HG02885 (cell line): ENCODE measurements at regions not wholly inside any gene's neighbourhood (a gene's known extent, or its start where the extent isn't known, plus 50 kb on each side); places are given as distances from the start of the nearest gene placed in this dataset.
"Not testable (repeated sequence)": the region's sequence is repeated elsewhere in the genome, so short reads cannot be mapped to it uniquely, and the experiment has no call there.

Experiments used
- ATAC-seq: cut with Tn5 transposase; IDR thresholded peaks from one replicate; pipeline ENCODE4 v1.9.1; 2021; ENCODE audit warnings: mild to moderate bottlenecking; ENCODE audit not compliant: unreplicated experiment, poor library complexity

DNA sequence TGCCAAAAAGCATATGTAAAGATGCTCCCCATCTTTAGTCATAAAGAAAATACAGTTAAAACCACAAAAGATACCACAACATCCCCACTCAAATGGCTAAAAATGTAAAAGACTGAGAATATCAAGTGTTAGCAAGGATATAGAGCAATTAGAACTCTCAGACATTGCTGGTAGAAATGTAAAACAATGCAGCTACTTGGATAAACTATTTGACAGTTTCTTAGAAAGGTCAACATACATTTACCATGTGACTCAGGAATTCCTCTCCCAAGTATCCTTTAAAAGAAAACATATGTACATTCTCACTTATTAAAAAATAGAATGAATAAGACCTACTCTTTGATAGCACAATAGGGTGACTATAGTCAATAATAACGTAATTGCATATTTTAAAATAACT is 173.7 kb downstream of the HNRNPD start:
- ATAC-seq: no peak

DNA sequence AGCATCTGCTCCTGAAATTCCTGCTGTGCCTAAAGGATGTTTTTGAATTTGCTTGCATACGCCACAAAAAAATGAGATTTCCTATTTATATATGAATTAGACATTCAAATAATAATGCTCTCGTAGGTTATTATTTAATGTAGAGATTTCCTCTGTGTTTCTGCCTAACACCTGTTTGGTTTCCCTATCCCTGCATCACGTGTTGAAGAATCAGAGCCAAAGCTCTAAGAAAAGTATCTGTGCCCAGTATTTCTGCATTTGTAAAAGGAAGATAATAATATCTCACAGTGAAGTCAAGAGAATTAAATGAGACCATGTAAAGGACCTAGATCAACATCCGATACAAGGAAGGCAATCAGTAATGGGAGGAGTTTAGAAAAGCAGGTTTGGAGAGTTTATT is 179.5 kb downstream of the HNRNPD start:
- no peak for ATAC-seq

DNA sequence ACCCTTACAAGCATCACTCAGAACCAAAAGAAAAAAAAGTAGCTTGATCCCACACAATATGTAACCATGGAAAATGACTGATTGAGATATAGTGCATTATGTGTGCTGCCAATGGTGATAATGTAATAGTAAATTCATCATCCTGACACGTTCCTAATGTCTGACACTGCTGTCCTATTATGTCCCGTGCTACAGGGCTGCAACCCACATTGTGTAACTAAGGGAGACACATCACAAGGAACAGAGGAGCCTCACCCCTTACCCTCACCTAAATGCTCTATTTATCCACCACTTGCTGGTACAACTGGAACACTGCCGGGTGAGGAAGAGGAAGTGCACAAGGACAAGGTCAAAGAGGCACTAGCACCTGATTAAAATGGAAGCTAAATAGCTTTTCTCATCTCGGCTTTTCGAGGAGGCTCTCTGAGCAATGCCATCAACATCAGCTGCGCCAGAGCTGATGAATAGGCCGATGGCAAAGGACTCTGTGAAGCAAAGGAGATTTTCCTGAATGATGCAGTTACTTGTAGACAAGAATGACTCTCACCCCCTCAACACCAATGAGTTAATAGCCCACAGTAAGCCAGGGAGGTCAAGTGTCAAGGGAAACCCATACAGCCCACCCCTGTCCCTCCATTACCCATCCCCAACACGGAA is 181.6 kb downstream of the HNRNPD start:
- no peak for ATAC-seq

DNA sequence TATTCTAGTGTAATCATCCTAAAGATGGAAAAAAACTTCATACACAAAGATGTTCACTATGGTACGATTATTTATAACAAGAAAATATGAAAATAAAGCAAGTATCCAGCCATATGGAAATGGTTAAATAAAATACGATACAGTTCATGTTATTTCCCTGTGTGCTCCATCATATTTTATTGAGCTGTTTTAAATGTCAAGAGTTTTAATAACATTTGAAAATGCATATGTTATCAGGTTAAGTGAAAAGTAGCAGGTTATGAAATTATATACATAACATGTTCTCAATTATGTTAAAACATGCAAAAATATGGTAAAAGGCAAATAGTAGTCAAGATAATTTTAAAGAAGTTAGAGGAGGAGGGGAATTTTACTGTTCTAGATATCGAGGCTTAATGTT is 192.0 kb downstream of the HNRNPD start:
- ATAC-seq: no peak

DNA sequence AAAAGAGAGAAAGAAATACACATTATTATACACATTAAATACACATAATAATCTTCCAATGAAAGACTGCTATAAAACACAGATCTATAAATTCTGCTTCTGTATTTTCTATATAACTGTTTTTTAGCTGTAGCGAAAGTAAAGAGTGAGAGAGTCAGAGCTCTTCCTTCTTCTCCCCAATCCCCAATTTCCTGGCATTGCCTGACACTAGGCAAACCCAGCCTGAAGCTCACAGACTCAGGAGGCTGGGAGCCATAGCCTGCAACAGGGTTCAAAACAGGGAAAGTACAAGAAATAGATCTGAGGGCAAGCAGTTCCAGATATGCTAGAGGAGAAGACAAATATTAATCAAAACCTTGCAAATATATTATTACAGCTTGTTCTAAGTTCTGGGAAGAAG is 201.6 kb downstream of the HNRNPD start:
- ATAC-seq: no peak

DNA sequence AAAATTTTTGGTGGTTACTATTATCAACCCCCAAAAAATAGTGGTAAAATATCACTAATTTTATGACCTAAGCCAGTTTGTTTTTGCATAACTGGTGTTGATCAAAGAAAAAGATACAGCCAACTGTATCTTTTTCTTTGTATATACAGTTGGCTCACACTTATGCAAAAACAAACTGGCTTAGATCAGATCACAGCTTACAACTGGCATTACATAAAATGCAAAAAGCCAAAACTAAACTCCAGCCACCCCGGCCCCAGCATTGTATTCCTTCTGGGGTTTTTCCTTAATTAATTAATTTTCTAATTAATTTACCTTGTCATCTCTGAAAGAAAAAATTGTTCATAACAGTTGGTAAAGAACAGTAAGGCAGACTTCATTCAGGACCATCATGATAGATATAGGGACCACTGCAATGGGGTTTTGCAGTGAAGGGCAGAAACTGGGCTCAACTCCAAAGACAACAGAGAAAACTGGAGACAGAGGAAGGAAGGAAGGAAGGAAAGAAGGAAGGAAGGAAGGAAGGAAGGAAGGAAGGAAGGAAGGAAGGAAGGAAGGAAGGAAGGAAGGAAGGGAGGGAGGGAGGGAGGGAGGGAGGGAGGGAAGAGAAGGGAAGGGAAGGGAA is 202.1 kb downstream of the HNRNPD start:
- no peak for ATAC-seq

DNA sequence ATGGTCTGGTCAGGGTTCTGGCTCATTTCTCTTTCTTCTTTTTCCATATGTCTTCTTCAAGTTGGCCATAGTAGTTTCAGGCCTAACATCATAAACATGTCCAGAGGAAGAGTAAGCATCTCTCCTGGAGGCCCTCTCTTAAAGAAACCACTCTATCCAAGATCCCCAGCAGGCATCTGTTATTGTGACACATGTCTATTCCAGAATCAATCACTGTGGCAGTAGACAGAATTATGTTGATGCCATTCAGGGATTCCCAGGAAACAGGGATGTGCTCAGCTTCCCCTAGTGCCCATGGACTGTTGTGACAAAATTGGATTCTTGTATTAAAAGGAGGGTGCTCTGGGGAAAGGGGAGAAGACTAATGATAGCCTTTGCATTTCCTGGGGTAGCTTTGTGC is 224.0 kb downstream of the HNRNPD start:
- ATAC-seq: no peak

DNA sequence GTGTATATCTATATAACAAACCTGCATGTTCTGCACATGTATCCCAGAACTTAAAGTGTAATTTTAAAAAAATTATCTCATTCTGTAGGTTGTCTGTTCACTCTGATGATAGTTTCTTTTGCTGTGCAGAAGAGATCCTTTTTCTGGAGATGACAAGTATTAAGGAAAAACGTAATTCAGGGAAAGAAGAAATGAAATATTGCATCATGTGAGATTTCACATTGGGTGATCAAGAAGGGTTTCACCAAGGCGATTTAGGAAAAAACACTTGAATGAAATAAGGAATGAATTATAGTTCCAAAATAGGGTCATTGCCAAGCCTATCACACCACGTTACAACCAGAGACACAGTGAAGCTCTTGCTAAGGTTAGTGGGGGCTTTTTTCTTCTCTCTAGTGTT is 227.9 kb downstream of the HNRNPD start:
- ATAC-seq: no peak

DNA sequence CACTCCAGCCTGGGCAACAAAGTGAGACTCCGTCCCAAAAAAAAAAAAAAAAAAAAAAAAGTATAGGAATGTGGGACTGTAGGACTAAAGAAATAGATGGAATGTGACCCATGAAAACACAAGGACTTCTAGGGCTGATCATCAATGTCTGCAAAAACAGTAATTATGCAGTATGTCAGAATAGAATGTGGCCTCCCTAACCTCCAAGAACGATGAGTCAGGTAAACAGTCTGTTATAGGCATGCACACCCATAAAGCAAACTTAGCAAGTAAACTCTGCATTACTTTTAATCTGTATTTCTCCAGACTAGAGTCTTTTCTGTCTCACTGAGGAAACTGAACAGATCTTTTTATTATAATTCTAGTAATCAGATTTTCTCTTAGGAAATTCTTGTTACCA is 233.4 kb downstream of the HNRNPD start:
- ATAC-seq: no peak

DNA sequence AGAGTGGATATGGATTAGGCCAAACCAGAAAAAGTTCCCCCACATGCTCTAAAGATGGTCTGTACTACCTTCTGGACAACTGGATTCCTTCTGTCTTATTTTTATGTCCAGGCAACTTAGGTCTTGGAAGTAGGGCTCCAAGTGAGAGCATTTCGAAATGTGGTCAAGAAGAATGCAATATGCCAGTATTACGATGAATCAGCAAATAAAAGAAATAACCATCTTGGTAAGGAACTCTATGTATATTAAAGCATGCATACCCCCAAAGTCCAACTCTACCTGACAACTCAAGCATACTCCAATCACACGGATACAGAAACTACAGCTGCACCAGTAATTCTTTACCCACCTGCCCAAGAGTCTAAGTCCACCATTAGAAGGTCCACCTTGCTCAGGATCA is 234.5 kb downstream of the HNRNPD start:
- ATAC-seq: no peak

DNA sequence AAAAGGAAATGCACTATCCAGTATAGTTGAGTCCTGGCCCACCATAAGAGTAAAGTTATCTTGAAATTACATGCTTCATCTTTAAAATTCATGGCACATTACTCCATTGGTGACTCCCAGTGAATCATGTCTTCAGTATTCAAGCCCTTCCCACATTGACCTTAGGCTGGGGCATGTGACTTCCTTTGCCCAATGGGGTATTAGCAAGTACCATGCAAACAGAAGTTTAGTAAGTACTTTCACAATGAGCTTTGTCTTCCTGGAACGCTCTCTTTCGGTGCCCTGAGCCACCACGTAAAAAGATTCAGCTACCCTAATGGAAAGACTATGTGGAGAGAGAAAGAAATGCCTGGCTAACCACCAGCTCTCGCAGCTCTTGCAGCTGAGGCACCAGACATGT is 235.4 kb downstream of the HNRNPD start:
- ATAC-seq: no peak

DNA sequence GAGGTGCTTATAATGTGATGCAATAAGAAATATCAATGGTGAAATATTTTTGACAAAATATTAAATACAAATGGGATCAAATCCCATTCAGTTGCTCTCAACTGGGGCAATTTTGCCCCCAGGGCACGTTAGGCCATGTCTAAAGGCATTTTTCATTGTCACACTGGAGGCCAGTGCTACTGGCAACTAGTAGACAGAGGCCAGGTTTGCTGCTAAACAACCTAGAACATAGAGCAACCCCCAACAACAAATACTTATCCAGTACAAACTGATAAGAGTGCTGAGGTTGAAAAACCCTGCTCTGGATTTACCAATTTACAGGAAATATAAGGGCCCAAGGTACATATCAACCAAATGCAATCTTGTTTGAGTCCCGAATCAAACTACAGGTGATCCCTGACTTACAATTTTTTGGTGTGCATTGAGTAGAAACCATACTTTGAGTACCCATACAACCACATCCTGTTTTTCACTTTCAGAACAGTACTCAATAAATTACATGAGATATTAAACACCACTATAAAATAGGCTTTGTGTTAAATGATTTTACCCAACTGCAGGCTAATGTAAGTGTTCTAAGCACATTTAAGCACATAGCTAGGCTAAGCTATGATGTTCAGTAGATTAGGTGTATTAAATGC is 237.5 kb downstream of the HNRNPD start:
- no peak for ATAC-seq

DNA sequence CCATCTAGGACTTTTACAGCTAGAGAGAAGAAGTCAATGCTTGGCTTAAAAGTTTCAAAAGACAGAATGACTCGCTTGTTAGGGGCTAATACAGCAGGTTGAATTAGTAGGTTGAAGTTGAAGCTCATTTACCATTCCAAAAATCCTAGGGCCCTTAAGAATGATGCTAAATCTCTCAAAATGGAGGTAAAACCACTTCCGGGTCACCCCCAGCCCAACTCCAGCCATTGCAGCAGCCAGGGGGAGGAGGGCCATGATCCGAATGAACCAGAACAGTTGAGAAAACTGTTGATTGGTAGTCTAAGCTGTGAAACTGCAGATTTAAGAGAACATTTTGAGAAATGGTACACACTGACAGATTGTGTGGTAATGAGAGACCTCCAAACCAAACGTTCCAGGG is 245.4 kb downstream of the HNRNPD start:
- no peak for ATAC-seq

DNA sequence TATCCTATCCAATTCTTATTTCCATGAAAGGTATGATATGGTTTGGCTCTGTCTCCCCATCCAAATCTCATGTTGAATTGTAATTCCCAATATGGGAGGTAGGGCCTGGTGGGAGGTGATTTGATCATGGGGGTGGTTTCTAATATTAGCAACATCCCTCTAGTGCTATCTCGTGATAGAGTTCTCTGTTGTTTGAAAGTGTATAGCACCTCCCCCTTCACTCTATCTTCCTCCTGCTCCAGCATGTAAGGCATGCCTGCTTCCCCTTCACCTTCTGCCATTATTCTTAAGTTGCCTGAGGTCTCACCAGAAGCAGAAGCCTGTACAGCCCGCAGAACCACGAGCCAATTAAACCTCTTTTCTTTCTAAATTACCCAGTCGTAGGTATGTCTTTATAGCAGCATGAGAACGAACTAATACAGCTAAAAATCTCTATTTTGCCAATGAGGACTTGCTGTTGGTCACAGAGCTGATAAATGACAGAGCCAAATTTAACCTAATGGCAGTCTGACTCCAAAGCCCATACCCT is 247.2 kb downstream of the HNRNPD start:
- ATAC-seq: no peak

DNA sequence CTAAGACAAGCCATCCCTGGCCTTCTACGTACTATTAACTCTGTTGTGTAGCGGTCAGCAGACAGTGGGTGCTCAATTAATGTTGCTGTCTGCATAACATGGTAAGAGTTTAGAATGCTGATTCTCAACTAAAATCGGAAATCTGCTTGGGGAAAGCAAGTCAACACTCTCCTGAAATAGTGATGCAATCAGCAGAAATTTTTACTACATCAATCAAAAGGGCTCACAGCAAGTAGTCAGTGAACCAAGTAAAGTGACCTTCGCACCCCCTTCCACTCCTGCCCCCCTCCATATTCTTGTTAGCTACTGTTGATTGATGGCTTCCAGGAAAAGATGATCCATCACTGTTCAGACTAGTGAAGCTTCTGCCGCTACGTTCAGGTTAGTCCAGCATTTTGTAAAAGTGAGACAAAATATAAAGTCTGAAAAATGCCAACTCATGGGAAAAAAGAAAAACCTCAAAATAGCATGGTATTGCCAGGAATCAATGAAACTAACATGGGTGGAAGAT is 247.9 kb downstream of the HNRNPD start:
- ATAC-seq: no peak

DNA sequence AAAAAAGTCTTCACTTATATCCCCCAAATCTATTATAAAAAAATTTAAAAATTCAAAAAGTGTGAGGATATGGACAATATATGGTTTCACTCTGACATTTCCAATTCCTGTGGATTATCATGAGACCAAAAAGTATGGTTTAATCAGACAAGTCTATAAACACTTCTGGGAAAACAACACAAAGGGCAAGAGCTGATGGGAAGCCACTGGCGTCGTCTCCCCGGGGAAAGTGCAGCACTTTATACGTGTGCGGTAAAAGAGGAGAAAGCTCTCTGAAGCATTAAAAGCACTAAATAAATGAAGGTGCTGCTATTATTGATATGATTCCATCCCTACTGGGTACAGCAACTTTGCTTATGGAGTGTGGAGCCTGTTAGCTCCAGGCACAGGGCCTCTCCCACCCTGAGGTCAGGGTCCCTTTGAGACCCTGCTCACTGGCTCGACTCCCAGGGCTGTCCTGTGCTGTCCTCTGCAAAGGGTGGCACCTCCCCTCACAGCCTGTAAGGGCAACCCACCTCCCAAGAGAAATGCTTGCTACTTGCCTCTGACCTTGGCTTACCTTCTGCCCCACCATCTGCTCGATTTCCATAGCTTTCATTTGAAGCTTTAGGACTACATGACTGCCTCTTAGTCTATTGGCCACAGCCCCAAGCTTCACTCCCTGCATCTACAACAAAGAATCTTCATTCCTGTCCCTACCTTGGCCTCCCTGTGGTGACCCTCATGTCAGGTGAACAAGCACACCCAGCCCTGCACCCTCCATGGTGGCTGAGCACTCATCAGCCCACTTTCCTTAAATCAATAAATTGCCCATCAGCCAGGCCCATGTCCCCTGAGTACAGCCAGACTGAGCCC is 248.6 kb downstream of the HNRNPD start:
- no peak for ATAC-seq

DNA sequence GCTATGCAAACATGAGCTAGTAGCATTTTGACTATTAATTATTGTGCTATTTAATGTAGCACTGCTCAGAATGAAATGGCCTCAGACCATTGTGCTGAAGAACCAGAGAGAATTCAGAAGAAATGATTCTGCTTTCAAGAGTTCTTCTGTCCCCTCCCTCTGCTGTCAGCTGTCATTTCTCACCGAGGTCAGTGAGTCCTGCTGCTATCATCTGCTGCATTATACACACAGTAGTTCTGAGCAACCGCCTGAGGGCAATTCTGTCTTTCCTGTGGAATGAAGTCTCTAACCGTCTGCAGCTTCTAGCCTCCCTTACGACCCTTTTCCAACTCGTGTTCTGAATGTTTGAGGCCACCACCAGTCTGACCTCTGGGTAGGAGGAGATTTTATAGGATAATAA is 249.4 kb downstream of the HNRNPD start:
- no peak for ATAC-seq

DNA sequence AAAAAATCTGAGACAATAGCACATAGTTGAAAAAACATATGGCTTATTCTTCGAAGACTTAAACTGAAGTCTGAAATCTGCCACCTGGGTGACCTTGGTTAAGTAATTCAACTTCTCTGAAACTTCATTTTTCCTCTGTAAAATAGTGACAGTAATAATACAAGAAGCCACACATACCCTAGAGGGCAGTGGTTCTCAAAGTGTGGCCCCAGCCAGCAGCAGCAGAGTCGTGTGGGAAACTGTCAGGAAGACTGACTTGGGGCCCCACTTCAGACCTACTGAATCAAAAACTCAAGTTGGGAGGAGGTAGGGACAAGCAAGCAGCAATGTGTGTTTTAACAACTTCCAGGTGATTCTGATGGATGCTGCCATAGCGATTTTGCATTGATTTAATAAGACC is 249.9 kb downstream of the HNRNPD start:
- no peak for ATAC-seq

DNA sequence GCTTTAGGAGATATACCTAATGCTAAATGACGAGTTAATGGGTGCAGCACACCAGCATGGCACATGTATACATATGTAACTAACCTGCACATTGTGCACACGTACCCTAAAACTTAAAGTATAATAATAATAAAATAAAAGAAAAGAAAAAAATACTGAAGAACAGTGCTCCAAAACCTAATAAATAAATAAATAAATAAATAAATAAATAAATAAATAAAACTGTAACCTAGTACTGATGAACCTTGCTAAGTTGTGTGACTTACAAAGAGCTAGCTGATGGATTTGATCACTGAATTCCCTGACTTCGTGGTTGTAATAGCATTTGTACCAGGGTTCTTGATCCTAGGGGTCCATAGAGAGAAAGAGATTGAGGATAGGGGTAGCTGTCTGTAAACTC is 258.6 kb downstream of the HNRNPD start:
- ATAC-seq: not testable (repeated sequence)

DNA sequence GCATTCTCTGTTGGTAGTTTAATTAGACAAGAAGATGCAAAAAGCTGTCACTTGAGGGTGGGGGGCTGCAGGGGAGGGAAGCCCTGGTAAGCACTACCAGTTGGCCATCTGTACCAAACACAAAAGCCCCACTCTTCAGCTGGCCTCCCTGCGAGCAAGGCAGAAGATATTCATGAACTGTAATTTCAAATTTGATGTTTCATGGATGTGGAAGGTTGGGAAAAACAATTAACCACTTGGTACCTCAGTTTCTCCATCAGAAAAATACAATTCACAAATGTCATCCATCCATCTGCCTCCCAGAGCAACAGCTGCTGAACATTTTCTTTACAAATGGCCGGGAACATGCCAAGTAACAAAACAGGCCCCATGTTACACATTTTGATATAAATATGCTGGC is 265.3 kb downstream of the HNRNPD start:
- ATAC-seq: no peak

DNA sequence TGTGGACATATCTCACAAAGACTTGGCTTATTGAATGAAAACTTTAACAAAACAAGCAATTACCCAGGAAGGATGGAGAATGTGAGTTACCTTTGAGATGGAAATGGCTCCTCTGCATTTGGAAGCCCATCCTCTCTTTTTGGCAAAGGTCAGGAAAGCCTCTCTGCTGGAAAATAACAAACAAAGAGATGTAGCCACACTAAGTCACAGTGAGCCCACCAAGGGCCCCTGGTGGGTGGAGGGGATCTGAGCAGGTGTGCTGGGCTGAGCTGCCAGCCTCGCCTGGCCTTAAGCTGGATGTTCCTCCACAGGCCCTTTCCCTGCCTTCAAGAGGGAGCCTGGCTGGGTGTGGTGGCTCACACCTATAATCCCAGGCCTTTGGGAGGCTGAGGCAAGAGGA is 269.2 kb downstream of the HNRNPD start:
- no peak for ATAC-seq
